ENCODE measurements at regions not wholly inside any gene's neighbourhood (a gene's known extent, or its start where the extent isn't known, plus 50 kb on each side); places are given as distances from the start of the nearest gene placed in this dataset.

DNA sequence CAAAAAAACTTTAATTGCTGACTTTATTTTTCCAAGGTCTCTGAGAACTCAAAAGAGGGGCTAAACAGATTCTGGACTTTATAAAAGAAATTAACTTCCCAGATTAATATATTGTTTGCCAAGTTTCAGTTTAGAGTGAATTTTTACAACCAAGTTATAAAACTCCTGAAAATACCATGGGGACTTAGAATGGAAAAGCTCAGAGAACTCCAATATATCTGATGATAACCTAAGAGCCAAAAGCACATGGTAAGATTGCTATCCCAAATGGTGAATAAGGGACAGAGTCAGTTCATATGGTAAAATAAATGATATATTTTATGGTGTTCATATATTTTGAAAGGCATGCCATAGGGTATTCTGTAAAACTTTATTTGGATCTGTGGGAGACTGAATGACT is 470.9 kb downstream of the TTLL7 start:
- Histone ChIP-seq H3K4me1 (no peaks in the 10 kb centered on the region), H2AFZ (no peak overlapping the region), H3K36me3 (ENCODE audit: control insufficient read depth, insufficient read depth, low read length) (no peaks in the 10 kb centered on the region), H3K27me3 (ENCODE audit: control insufficient read depth, insufficient read depth, low read length) (no peaks in the 10 kb centered on the region), H3K9me3 (ENCODE audit: control insufficient read depth, low read length) (no peaks in the 10 kb centered on the region), H3K9ac (no peak overlapping the region), H3K79me2 (no peaks in the 10 kb centered on the region), H3K4me3 (ENCODE audit: low read depth, low read length) (no peak overlapping the region), H3K27ac (no peak overlapping the region), H3K4me2 (ENCODE audit: low read length) (no peak overlapping the region)
- TF ChIP-seq CTCF (IDR thresholded peaks at IDR 0.05), result no peak

GRCh38 chr1:83520797-83521196 is 478.1 kb downstream of the TTLL7 start:
- Histone ChIP-seq H3K9ac (no peak overlapping the region), H3K27me3 (ENCODE audit: control insufficient read depth, insufficient read depth, low read length) (no peaks in the 10 kb centered on the region), H3K4me2 (ENCODE audit: low read length) (no peak overlapping the region), H3K4me3 (ENCODE audit: low read depth, low read length) (no peak overlapping the region), H2AFZ (no peak overlapping the region), H3K4me1 (no peaks in the 10 kb centered on the region), H3K27ac (no peak overlapping the region), H3K9me3 (ENCODE audit: control insufficient read depth, low read length) (no peaks in the 10 kb centered on the region), H3K36me3 (ENCODE audit: control insufficient read depth, insufficient read depth, low read length) (no peaks in the 10 kb centered on the region), H3K79me2 (no peaks in the 10 kb centered on the region)
- TF ChIP-seq CTCF (IDR thresholded peaks at IDR 0.05), result no peak

DNA sequence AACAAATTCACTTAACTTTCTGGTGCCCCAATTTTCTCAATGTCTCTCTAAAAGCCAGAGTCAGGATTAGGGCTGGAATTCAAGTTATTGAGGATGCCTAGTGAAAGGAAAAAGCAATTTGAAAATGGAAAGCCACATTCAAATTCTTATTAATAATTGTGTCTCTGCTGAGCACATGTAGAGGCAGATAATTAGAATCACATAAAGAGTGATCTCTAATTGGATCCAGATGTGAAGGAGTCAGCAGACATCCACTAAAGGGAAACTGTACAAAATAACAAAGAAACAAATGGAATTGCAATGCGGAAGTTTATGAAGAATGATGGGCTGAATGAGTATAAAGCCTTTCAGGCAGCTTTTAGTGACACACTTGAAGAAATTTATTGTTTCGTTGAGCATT is 482.6 kb downstream of the TTLL7 start:
- H3K27me3 ChIP-seq (ENCODE audit: control insufficient read depth, insufficient read depth, low read length), result no peaks in the 10 kb centered on the region
- peaks cover 2% of the 10 kb centered on the region for H3K4me1 ChIP-seq
- H2AFZ ChIP-seq, result no peak overlapping the region
- H3K9me3 ChIP-seq (ENCODE audit: control insufficient read depth, low read length), result no peaks in the 10 kb centered on the region
- H3K4me2 ChIP-seq (ENCODE audit: low read length), result no peak overlapping the region
- H3K27ac ChIP-seq, result no peak overlapping the region
- no peak overlapping the region for H3K9ac ChIP-seq
- H3K36me3 ChIP-seq (ENCODE audit: control insufficient read depth, insufficient read depth, low read length), result no peaks in the 10 kb centered on the region
- no peak for TF ChIP-seq CTCF (IDR thresholded peaks at IDR 0.05)
- H3K79me2 ChIP-seq, result no peaks in the 10 kb centered on the region
- H3K4me3 ChIP-seq (ENCODE audit: low read depth, low read length), result no peak overlapping the region

- Histone ChIP-seq H3K9ac (no peak overlapping the region), H3K9me3 (ENCODE audit: control insufficient read depth, low read length) (no peaks in the 10 kb centered on the region), H3K79me2 (no peaks in the 10 kb centered on the region), H3K4me2 (ENCODE audit: low read length) (no peak overlapping the region), H3K27ac (no peak overlapping the region), H3K4me1 (peaks cover 5% of the 10 kb centered on the region), H3K27me3 (ENCODE audit: control insufficient read depth, insufficient read depth, low read length) (no peaks in the 10 kb centered on the region), H2AFZ (no peak overlapping the region), H3K4me3 (ENCODE audit: low read depth, low read length) (no peak overlapping the region), H3K36me3 (ENCODE audit: control insufficient read depth, insufficient read depth, low read length) (no peaks in the 10 kb centered on the region)
- TF ChIP-seq CTCF (IDR thresholded peaks at IDR 0.05), result no peak
Observed at GRCh38 chr1:83515578-83516154, 483.3 kb downstream of the TTLL7 start.

All from parathyroid adenoma (tissue), 2 donors.